Fibroblast of lung (primary cell): ENCODE measurements at regions not wholly inside any gene's neighbourhood (a gene's known extent, or its start where the extent isn't known, plus 50 kb on each side); places are given as distances from the start of the nearest gene placed in this dataset.

Source experiments
- CTCF ChIP-seq, 2 donors: IDR thresholded peaks in 1 of 2; conservative IDR thresholded peaks in 1 of 2; 1 replicate in 1 of 2; 2 replicates in 1 of 2; pipeline ENCODE4 v1.5.1; 2011 to 2012; ENCODE audit warnings: low read length in 2 of 2, control low read depth in 1 of 2, inconsistent platforms in 1 of 2, low read depth in 1 of 2, mild to moderate bottlenecking in 1 of 2
- EZH2 ChIP-seq: IDR thresholded peaks from 2 replicates; pipeline ENCODE4 v1.5.1; 2012; ENCODE audit warnings: low read length, control low read depth, mild to moderate bottlenecking; ENCODE audit errors: missing control alignments

GRCh38 chr10:4390219-4390618, 435.8 kb upstream of the AKR1E2 start:
- TF ChIP-seq CTCF (conservative IDR thresholded peaks at IDR 0.05 in 1 of 2, IDR thresholded peaks at IDR 0.05 in 1 of 2; ENCODE audit: low read depth in 1 of 2, low read length in 2 of 2) (no peak), EZH2 (no peak)
